Stomach (tissue), 8 donors: ENCODE measurements at regions not wholly inside any gene's neighbourhood (a gene's known extent, or its start where the extent isn't known, plus 50 kb on each side); places are given as distances from the start of the nearest gene placed in this dataset.

Source experiments
- DNase-seq, 2 donors: peaks; one replicate each; pipeline versions ENCODE4 v3.0.0 to v3.0.0-alpha.2; 2013 to 2019
- H3K27ac ChIP-seq, 5 donors: fragments of 200-600 bp in 4 of 5; sonication (generic) in 4 of 5; one replicate each; pipeline ENCODE4 v1.5.1; 2013 to 2019; ENCODE audit warnings: mild to moderate bottlenecking in 1 of 5, moderate library complexity in 1 of 5
- H3K27me3 ChIP-seq, 3 donors: fragments of 200-600 bp; sonication (generic); one replicate each; pipeline ENCODE4 v1.5.1; 2017 to 2019; ENCODE audit warnings: mixed run types in 1 of 3
- H3K36me3 ChIP-seq, 4 donors: fragments of 200-600 bp; sonication (generic); 1 replicate in 3 of 4; 2 replicates in 1 of 4; pipeline ENCODE4 v1.5.1; 2016 to 2019
- H3K4me1 ChIP-seq, 4 donors: fragments of 200-600 bp; sonication (generic); one replicate each; pipeline ENCODE4 v1.5.1; 2016 to 2019
- H3K4me3 ChIP-seq, 4 donors: fragments of 200-600 bp; sonication (generic) in 3 of 4; one replicate each; pipeline ENCODE4 v1.5.1; 2016 to 2019; ENCODE audit warnings: mild to moderate bottlenecking in 1 of 4
- H3K9me3 ChIP-seq, 4 donors: fragments of 200-600 bp; sonication (generic); one replicate each; pipeline ENCODE4 v1.5.1; 2016 to 2019
- EP300 ChIP-seq: sonication (generic); formaldehyde crosslinking; IDR thresholded peaks from one replicate; pipeline ENCODE4 v1.6.1; 2017; ENCODE audit warnings: antibody characterized with exemption
- POLR2A ChIP-seq, 4 donors: fragments of 450-650 bp; IDR thresholded peaks; one replicate each; pipeline ENCODE4 v1.6.1; 2016; ENCODE audit warnings: antibody characterized with exemption in 4 of 4, control low read depth in 2 of 4, mild to moderate bottlenecking in 1 of 4, moderate library complexity in 1 of 4
- POLR2AphosphoS5 ChIP-seq, 3 donors: sonication (generic); formaldehyde crosslinking; IDR thresholded peaks; one replicate each; pipeline ENCODE4 v1.6.1; 2016; ENCODE audit warnings: antibody characterized with exemption in 3 of 3
- WGBS, 5 donors: extraction: QIAGEN DNeasy Blood & Tissue Kit in 3 of 5; methylation state at CpG; one replicate each; pipeline versions ENCODE4 v1.1.5 to v1.1.7; 2013 to 2018; 5-methylcytosine and 5-hydroxymethylcytosine counted together
- intact Hi-C: fragments of 100-400 bp; cut with DNase I; formaldehyde crosslinking; loops from one replicate; pipeline ENCODE4 v1.15.1; 2023; ENCODE audit warnings: low total_unique reads
- TF ChIP-seq, protein P1 (sequence below), 7 experiments: fragments of 450-650 bp in 4 of 7; fragments of 200-600 bp in 3 of 7; sonication (generic) in 3 of 7; IDR thresholded peaks; one replicate each; pipeline ENCODE4 v1.5.1; 2016 to 2019; ENCODE audit warnings: antibody characterized with exemption in 7 of 7, control low read depth in 2 of 7, mild to moderate bottlenecking in 1 of 7
- donor health status: healthy with polysubstance abuse.
- donor health status: Bipolar disorder and iron deficiency.
- donor health status: healthy.

DNA sequence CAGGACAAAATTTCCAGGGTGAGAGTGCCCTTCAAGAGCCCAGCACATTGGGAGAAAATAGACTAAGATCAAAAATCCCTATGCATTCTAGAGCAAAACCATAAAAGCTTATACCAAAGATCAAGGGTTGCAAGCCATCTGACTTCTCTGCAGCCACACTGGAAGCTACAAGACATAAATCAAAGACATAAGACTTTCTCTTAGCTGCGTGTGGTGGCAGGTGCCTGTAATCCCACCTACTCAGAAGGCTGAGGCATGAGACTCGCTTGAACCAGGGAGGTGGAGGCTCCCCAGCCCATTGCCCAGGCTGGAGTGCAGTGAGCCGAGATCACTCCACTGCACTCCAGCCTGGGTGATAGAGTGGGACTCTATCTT lies 91.9 kb upstream of the NXT1 start:
- H3K36me3 ChIP-seq, result no peaks in the 10 kb centered on the region
- H3K27me3 ChIP-seq, result peaks cover 0 to 24% (median 0%) of the 10 kb centered on the region in 3 donors
- TF ChIP-seq POLR2A (IDR thresholded peaks at IDR 0.05), result no peak
- TF ChIP-seq POLR2AphosphoS5 (IDR thresholded peaks at IDR 0.05), result no peak
- TF ChIP-seq, protein P1, sequence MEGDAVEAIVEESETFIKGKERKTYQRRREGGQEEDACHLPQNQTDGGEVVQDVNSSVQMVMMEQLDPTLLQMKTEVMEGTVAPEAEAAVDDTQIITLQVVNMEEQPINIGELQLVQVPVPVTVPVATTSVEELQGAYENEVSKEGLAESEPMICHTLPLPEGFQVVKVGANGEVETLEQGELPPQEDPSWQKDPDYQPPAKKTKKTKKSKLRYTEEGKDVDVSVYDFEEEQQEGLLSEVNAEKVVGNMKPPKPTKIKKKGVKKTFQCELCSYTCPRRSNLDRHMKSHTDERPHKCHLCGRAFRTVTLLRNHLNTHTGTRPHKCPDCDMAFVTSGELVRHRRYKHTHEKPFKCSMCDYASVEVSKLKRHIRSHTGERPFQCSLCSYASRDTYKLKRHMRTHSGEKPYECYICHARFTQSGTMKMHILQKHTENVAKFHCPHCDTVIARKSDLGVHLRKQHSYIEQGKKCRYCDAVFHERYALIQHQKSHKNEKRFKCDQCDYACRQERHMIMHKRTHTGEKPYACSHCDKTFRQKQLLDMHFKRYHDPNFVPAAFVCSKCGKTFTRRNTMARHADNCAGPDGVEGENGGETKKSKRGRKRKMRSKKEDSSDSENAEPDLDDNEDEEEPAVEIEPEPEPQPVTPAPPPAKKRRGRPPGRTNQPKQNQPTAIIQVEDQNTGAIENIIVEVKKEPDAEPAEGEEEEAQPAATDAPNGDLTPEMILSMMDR (IDR thresholded peaks at IDR 0.05), result no peak
- no peak for TF ChIP-seq EP300
- peaks cover 0 to 17% (median 0%) of the 10 kb centered on the region in 4 donors for H3K4me1 ChIP-seq
- H3K9me3 ChIP-seq, result peaks cover 0 to 5% (median 2%) of the 10 kb centered on the region in 4 donors
- H3K27ac ChIP-seq, result peak overlapping the region in 3 of 5 donors; percentile 38 to 78 (median 60)
- no peak overlapping the region for H3K4me3 ChIP-seq
- no peak for DNase-seq
- intact Hi-C loops, result no loop called here
- WGBS, 5 donors, result 60 to 92% (median 82%) methylated on average over 3 of the region's 3 CpGs

DNA sequence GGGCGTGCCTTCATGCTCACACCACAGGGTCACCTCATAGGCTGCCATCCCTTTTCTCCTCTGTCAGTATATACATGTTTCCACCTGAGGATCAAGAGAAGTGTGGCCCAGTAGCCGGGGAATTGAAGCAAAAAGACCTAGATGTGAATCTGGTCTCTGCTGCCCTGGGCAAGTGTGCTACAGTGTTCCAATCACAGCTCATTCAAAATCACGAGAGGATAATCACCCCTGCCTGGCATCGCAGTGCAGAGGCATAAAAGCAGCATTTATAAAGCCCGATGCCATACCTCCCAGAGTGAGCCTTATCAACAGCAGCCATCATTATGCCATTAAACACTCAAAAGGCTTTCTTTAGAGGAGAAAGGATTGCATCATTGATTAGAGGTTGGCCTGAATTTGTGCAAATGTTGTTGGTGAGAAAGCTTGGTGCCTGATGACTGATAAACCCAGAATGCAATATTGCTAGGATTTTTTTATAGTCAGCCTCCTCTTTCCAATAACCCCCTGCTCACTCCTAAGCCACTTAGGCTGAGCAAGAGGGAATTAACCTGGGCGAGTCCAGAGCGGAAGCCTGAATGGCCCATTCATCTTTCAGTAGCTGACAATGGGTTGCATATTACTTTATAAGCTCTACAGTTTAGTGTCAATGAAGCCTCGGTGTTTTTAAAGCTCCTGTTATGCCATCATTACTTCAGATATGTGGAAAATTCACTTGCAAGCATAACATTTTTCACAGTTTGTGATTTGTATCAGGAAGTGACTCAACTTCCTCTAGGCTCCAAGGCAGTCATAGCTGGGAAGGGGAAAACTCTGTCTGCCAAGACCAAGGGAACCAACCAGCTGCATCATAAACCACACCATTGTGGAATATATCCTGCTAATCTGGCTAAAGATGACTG lies 92.5 kb upstream of the NXT1 start:
- Histone ChIP-seq H3K4me3 (no peak overlapping the region), H3K4me1 (peaks cover 0 to 17% (median 0%) of the 10 kb centered on the region in 4 donors), H3K27me3 (peaks cover 0 to 24% (median 0%) of the 10 kb centered on the region in 3 donors), H3K36me3 (no peaks in the 10 kb centered on the region), H3K9me3 (no peaks in the 10 kb centered on the region), H3K27ac (peak overlapping the region in 4 of 5 donors; percentile 51 to 78 (median 56))
- WGBS, 5 donors, result 57 to 67% (median 65%) methylated on average over 8 of the region's 8 CpGs
- DNase-seq, result peak in 1 of 2 donors; percentile 46
- peak; percentile 21 to 49 (median 36) for TF ChIP-seq POLR2AphosphoS5 (IDR thresholded peaks at IDR 0.05)
- TF ChIP-seq, protein P1 (IDR thresholded peaks at IDR 0.05), result no peak
- intact Hi-C loops, result no loop called here

DNA sequence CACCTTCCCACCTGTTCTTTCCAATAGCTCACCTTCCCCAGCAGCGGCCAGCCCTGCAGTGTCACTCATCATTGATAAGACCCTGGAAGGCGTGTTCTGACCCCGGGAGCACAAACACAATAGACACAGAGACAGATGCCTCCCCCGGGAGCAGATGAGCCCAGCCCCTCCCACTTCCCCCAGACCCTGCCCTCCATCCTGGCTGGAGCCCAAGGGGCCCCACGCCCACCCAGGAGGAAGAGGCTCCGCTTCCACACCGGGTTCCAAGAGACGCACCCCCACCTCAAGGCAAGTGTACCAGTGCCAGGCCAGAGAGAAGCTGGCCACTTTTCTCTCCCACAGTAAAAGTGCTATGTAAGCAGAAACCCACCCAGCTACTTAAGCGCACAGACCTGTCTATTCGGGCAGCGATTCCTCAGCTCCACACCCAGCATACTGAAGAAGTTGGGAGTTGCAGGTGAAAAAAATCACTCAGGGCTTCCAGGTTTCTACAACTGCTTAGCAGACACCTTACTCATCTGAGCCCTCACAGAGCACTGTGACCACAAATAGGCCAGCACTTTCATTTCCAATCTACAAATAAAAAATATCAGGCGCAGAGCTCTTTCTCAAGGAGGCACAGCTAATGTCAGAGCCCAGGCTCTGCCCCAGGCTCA lies 93.4 kb upstream of the NXT1 start:
- 40 to 60% (median 46%) methylated on average over 12 of the region's 12 CpGs for WGBS, 5 donors
- intact Hi-C loops, result no loop called here
- Histone ChIP-seq H3K27ac (peak overlapping the region in 4 of 5 donors; percentile 51 to 78 (median 56)), H3K36me3 (no peaks in the 10 kb centered on the region), H3K27me3 (peaks cover 0 to 24% (median 0%) of the 10 kb centered on the region in 3 donors), H3K4me1 (peaks cover 0 to 17% (median 0%) of the 10 kb centered on the region in 4 donors), H3K9me3 (no peaks in the 10 kb centered on the region), H3K4me3 (no peak overlapping the region)
- TF ChIP-seq POLR2A (IDR thresholded peaks at IDR 0.05) (no peak), POLR2AphosphoS5 (IDR thresholded peaks at IDR 0.05) (no peak), EP300 (no peak)
- TF ChIP-seq, protein P1 (IDR thresholded peaks at IDR 0.05), result no peak
- DNase-seq, result no peak

DNA sequence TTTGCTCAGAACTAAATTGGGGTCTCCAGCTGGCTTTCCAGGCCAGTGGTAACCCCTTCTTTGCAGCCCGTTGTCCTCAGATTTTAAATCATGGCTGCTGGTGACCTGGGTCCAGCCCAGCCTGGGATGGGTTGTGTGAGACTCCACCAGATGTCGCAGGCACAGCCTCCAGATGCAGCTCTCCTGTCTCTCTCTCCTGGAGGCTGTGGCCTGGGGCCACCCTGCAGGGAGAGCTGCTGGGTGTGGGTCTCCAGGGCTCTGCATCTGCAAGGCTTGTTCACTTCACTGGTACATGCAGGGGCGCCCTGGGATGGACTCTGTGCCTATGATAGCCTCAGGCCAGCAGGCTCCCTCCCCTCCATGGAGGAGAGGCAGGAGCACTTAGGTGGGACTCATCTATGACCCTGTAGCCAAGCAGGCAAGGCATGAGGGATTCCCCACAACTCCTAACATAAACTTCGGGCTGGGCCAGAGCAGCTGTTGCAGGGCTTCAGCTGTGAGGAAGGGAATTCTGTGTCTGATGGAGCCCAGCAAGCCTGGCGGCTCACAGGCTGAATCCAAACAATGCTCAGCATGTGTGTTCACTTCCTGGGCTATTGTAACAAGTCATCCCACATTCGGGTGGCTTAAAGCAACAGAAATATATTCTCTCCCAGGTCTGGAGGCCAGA lies 94.7 kb upstream of the NXT1 start:
- H3K36me3 ChIP-seq, result no peaks in the 10 kb centered on the region
- H3K27ac ChIP-seq, result peak overlapping the region in 2 of 5 donors; percentile 46 to 78
- WGBS, 5 donors, result 40 to 59% (median 51%) methylated on average over 5 to 6 of the region's 6 CpGs
- intact Hi-C loops, result no loop called here
- peaks cover 0 to 17% (median 0%) of the 10 kb centered on the region in 4 donors for H3K4me1 ChIP-seq
- H3K4me3 ChIP-seq, result no peak overlapping the region
- DNase-seq, result peak in 1 of 2 donors; percentile 52
- peaks cover 0 to 30% (median 0%) of the 10 kb centered on the region in 3 donors for H3K27me3 ChIP-seq
- TF ChIP-seq EP300 (no peak), POLR2AphosphoS5 (IDR thresholded peaks at IDR 0.05) (no peak), POLR2A (IDR thresholded peaks at IDR 0.05) (no peak)
- TF ChIP-seq, protein P1 (IDR thresholded peaks at IDR 0.05), result no peak
- no peaks in the 10 kb centered on the region for H3K9me3 ChIP-seq
